Activated T-cell treated with anti-CD3 and anti-CD28 coated beads for 48 hours (primary cell): ENCODE measurements at regions not wholly inside any gene's neighbourhood (a gene's known extent, or its start where the extent isn't known, plus 50 kb on each side); places are given as distances from the start of the nearest gene placed in this dataset.

Experiments used
- DNase-seq: peaks from one replicate; pipeline ENCODE4 v3.0.0-alpha.2; 2020; ENCODE audit warnings: low read depth

- DNase-seq: no peak
Observed at GRCh38 chr20:43241057-43241702, 51.5 kb upstream of the PTPRT start.
